Neural cell (in vitro differentiated cells): ENCODE measurements at regions not wholly inside any gene's neighbourhood (a gene's known extent, or its start where the extent isn't known, plus 50 kb on each side); places are given as distances from the start of the nearest gene placed in this dataset.

ENCODE experiments used
- H2AFZ ChIP-seq: fragments of 200-600, 300-800 bp; sonication (generic), shearing (Covaris generic); 2 replicates; pipeline ENCODE4 v1.6.0; 2014; ENCODE audit warnings: low read depth, mild to moderate bottlenecking, antibody characterized with exemption, low read length, moderate library complexity
- H3F3A ChIP-seq: fragments of 200-600 bp; shearing (Covaris generic); 2 replicates; pipeline ENCODE4 v1.6.1; 2016; ENCODE audit warnings: mild to moderate bottlenecking, moderate library complexity, mixed read lengths, antibody characterized with exemption, low read length; ENCODE audit not compliant: insufficient read depth, poor library complexity, severe bottlenecking
- H3K27ac ChIP-seq: fragments of 200-600, 300-800 bp; sonication (generic), shearing (Covaris generic); 2 replicates; pipeline ENCODE4 v1.5.1; 2014; ENCODE audit warnings: mild to moderate bottlenecking, low read length, moderate library complexity
- H3K27me3 ChIP-seq: fragments of 300-800, 200-600 bp; sonication (generic), shearing (Covaris generic); 2 replicates; pipeline ENCODE4 v1.6.0; 2014; ENCODE audit warnings: mild to moderate bottlenecking, low read depth, low read length, moderate library complexity; ENCODE audit not compliant: insufficient read depth
- H3K36me3 ChIP-seq: fragments of 300-800, 200-600 bp; sonication (generic), shearing (Covaris generic); 2 replicates; pipeline ENCODE4 v1.5.1; 2014; ENCODE audit warnings: mild to moderate bottlenecking, antibody characterized with exemption, low read length, moderate library complexity; ENCODE audit not compliant: insufficient read depth
- H3K4me2 ChIP-seq: fragments of 300-800, 200-600 bp; sonication (generic), shearing (Covaris generic); 2 replicates; pipeline ENCODE4 v1.6.0; 2014; ENCODE audit warnings: mild to moderate bottlenecking, low read length
- H3K4me3 ChIP-seq: fragments of 300-800, 200-600 bp; sonication (generic), shearing (Covaris generic); 2 replicates; pipeline ENCODE4 v1.5.1; 2014; ENCODE audit warnings: mild to moderate bottlenecking, low read length, moderate library complexity
- H3K79me2 ChIP-seq: fragments of 200-600 bp; shearing (Covaris generic); replicated peaks from 2 replicates; pipeline ENCODE4 v1.6.0; 2014; ENCODE audit warnings: mild to moderate bottlenecking, low read length, moderate library complexity; ENCODE audit not compliant: insufficient read depth
- H3K9ac ChIP-seq: fragments of 300-800, 200-600 bp; sonication (generic), shearing (Covaris generic); 2 replicates; pipeline ENCODE4 v1.6.1; 2016; ENCODE audit warnings: mild to moderate bottlenecking, low read length, mixed read lengths
- H3K9me2 ChIP-seq: fragments of 200-600 bp; shearing (Covaris generic); 2 replicates; pipeline ENCODE4 v1.6.1; 2016; ENCODE audit warnings: mild to moderate bottlenecking, low read length, mixed read lengths; ENCODE audit not compliant: insufficient read depth
- H3K9me3 ChIP-seq: fragments of 200-600, 300-800 bp; sonication (generic), shearing (Covaris generic); 2 replicates; pipeline ENCODE4 v1.6.1; 2016; ENCODE audit warnings: mild to moderate bottlenecking, mixed run types, low read length, moderate library complexity, mixed read lengths
- H4K20me1 ChIP-seq: fragments of 200-600 bp; shearing (Covaris generic); 2 replicates; pipeline ENCODE4 v1.6.1; 2016; ENCODE audit warnings: mild to moderate bottlenecking, mixed run types; ENCODE audit not compliant: insufficient read depth
- EP300 ChIP-seq: fragments of 450-650 bp; conservative IDR thresholded peaks from 2 replicates; pipeline ENCODE4 v1.6.1; 2014; ENCODE audit warnings: antibody characterized with exemption, mild to moderate bottlenecking, moderate library complexity; ENCODE audit not compliant: poor library complexity, severe bottlenecking
- EZH2 ChIP-seq: fragments of 200-600, 300-800 bp; shearing (Covaris generic), sonication (generic); IDR thresholded peaks from 2 replicates; pipeline ENCODE4 v1.6.1; 2014; ENCODE audit warnings: antibody characterized with exemption, low read length, borderline replicate concordance, mild to moderate bottlenecking; ENCODE audit not compliant: insufficient read depth, poor library complexity, severe bottlenecking
- MXI1 ChIP-seq: fragments of 450-650 bp; conservative IDR thresholded peaks from 2 replicates; pipeline ENCODE4 v1.6.1; 2014; ENCODE audit warnings: antibody characterized with exemption, mild to moderate bottlenecking; ENCODE audit not compliant: poor library complexity, severe bottlenecking
- POLR2AphosphoS5 ChIP-seq: IDR thresholded peaks from 2 replicates; pipeline ENCODE4 v1.6.1; 2012
- SMC3 ChIP-seq: fragments of 450-650 bp; conservative IDR thresholded peaks from 2 replicates; pipeline ENCODE4 v1.6.1; 2014; ENCODE audit warnings: antibody characterized with exemption, mild to moderate bottlenecking, moderate library complexity; ENCODE audit not compliant: poor library complexity
- TAF1 ChIP-seq: IDR thresholded peaks from 2 replicates; pipeline ENCODE4 v1.6.1; 2012; ENCODE audit warnings: low read depth
- TF ChIP-seq, protein P1 (sequence below): fragments of 450-650 bp; IDR thresholded peaks from 2 replicates; pipeline ENCODE4 v1.5.1; 2014; ENCODE audit warnings: antibody characterized with exemption, mild to moderate bottlenecking, moderate library complexity; ENCODE audit not compliant: poor library complexity, severe bottlenecking
- TF ChIP-seq, protein P2 (sequence below): IDR thresholded peaks from 2 replicates; pipeline ENCODE4 v1.6.1; 2012; ENCODE audit warnings: borderline replicate concordance

DNA sequence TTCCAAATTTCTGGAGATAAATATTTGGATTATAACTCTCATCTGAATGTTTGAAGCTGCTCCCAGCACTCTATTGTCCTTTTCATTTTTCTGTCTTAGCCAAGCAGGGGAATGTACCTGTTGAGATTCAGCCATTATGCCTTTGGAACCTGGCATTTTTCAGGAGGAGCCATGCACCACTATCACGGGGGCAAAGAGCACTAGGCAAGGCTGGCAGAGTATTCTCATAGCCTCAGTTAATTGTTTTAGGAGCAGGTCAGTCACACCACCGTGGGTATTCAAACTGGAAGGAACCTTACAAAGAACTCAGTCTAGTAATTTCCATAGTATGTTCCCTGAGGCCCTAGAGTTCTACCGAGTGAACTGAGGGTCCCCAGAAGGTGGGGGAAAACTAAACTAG, 348.9 kb downstream of the TMEM114 start:
- no peaks in the 10 kb centered on the region for H3K79me2 ChIP-seq
- H2AFZ ChIP-seq: no peak overlapping the region
- no peaks in the 10 kb centered on the region for H3F3A ChIP-seq
- no peaks in the 10 kb centered on the region for H3K9me2 ChIP-seq
- no peaks in the 10 kb centered on the region for H3K27me3 ChIP-seq
- no peak for TF ChIP-seq POLR2AphosphoS5
- TF ChIP-seq, protein P1, sequence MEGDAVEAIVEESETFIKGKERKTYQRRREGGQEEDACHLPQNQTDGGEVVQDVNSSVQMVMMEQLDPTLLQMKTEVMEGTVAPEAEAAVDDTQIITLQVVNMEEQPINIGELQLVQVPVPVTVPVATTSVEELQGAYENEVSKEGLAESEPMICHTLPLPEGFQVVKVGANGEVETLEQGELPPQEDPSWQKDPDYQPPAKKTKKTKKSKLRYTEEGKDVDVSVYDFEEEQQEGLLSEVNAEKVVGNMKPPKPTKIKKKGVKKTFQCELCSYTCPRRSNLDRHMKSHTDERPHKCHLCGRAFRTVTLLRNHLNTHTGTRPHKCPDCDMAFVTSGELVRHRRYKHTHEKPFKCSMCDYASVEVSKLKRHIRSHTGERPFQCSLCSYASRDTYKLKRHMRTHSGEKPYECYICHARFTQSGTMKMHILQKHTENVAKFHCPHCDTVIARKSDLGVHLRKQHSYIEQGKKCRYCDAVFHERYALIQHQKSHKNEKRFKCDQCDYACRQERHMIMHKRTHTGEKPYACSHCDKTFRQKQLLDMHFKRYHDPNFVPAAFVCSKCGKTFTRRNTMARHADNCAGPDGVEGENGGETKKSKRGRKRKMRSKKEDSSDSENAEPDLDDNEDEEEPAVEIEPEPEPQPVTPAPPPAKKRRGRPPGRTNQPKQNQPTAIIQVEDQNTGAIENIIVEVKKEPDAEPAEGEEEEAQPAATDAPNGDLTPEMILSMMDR: no peak
- TF ChIP-seq, protein P2, sequence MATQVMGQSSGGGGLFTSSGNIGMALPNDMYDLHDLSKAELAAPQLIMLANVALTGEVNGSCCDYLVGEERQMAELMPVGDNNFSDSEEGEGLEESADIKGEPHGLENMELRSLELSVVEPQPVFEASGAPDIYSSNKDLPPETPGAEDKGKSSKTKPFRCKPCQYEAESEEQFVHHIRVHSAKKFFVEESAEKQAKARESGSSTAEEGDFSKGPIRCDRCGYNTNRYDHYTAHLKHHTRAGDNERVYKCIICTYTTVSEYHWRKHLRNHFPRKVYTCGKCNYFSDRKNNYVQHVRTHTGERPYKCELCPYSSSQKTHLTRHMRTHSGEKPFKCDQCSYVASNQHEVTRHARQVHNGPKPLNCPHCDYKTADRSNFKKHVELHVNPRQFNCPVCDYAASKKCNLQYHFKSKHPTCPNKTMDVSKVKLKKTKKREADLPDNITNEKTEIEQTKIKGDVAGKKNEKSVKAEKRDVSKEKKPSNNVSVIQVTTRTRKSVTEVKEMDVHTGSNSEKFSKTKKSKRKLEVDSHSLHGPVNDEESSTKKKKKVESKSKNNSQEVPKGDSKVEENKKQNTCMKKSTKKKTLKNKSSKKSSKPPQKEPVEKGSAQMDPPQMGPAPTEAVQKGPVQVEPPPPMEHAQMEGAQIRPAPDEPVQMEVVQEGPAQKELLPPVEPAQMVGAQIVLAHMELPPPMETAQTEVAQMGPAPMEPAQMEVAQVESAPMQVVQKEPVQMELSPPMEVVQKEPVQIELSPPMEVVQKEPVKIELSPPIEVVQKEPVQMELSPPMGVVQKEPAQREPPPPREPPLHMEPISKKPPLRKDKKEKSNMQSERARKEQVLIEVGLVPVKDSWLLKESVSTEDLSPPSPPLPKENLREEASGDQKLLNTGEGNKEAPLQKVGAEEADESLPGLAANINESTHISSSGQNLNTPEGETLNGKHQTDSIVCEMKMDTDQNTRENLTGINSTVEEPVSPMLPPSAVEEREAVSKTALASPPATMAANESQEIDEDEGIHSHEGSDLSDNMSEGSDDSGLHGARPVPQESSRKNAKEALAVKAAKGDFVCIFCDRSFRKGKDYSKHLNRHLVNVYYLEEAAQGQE: no peak
- TF ChIP-seq EZH2: no peak
- H3K27ac ChIP-seq: no peak overlapping the region
- H3K9ac ChIP-seq: no peak overlapping the region
- H3K36me3 ChIP-seq: no peaks in the 10 kb centered on the region
- no peak overlapping the region for H3K4me3 ChIP-seq
- H3K9me3 ChIP-seq: no peaks in the 10 kb centered on the region
- H3K4me2 ChIP-seq: no peak overlapping the region
- no peaks in the 10 kb centered on the region for H4K20me1 ChIP-seq

DNA sequence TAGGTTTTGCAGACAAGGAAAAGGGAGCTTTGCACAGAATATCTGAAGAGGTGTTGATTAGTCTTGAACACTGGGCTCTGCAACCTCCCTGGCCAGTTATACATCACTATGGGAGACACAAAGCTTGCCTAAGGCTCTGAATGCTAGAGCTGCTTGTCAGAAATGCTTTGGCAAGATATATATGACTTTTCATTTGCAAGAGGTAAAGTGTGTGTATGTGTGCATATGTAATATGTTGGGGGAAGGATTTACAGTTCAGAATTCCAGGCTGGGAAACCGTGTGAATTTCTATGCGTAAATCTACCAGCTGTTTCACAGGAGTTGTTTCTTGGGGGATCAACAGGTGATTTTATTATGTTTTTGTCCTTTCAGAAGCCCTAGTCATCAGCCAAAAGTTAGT, 350.9 kb downstream of the TMEM114 start:
- TF ChIP-seq, protein P1: no peak
- no peak for TF ChIP-seq EZH2
- Histone ChIP-seq H2AFZ (no peak overlapping the region), H3K9me3 (no peaks in the 10 kb centered on the region), H4K20me1 (no peaks in the 10 kb centered on the region), H3K4me2 (no peak overlapping the region), H3K4me3 (no peak overlapping the region), H3K9ac (no peak overlapping the region), H3K27me3 (no peaks in the 10 kb centered on the region), H3K9me2 (no peaks in the 10 kb centered on the region), H3K27ac (no peak overlapping the region), H3F3A (no peaks in the 10 kb centered on the region), H3K36me3 (no peaks in the 10 kb centered on the region), H3K79me2 (no peaks in the 10 kb centered on the region)

DNA sequence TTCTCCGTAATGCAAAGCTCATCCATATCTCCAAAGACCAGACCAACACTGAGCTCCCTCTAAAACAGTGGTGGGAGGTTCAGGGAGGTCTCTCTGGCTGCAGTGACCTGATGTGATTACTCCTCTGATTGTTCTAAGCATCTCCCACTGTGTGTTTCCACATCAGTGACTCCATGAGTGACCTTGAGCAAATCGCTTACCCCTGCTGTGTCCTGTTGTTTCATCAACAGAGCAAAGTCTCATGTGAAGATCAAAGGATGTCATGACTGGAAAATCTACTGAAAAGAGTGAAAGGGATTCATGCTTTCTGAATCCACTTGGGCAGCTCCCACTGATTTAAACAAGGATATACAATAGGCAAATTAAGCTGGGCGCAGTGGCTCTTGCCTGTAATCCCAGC, 352.9 kb downstream of the TMEM114 start:
- H3K27me3 ChIP-seq: no peaks in the 10 kb centered on the region
- no peaks in the 10 kb centered on the region for H3F3A ChIP-seq
- H3K36me3 ChIP-seq: no peaks in the 10 kb centered on the region
- no peak overlapping the region for H3K4me3 ChIP-seq
- no peaks in the 10 kb centered on the region for H3K79me2 ChIP-seq
- H3K9me3 ChIP-seq: no peaks in the 10 kb centered on the region
- H3K9ac ChIP-seq: no peak overlapping the region
- H2AFZ ChIP-seq: no peak overlapping the region
- H3K4me2 ChIP-seq: no peak overlapping the region
- no peaks in the 10 kb centered on the region for H4K20me1 ChIP-seq
- no peak overlapping the region for H3K27ac ChIP-seq
- no peaks in the 10 kb centered on the region for H3K9me2 ChIP-seq
- TF ChIP-seq POLR2AphosphoS5: no peak
- TF ChIP-seq EP300: no peak
- TF ChIP-seq, protein P1: no peak
- no peak for TF ChIP-seq EZH2
- TF ChIP-seq, protein P2: no peak
- no peak for TF ChIP-seq SMC3
- no peak for TF ChIP-seq TAF1
- no peak for TF ChIP-seq MXI1
